ENCODE measurements at regions not wholly inside any gene's neighbourhood (a gene's known extent, or its start where the extent isn't known, plus 50 kb on each side); places are given as distances from the start of the nearest gene placed in this dataset.
A peak's percentile ranks its signal among the peaks of the same experiment; 100 is the strongest.

GRCh38 chr9:119611565-119611964, 242.3 kb upstream of the BRINP1 start:
- H3K4me3 ChIP-seq: no peak overlapping the region
- TF ChIP-seq CTCF (IDR thresholded peaks at IDR 0.05): no peak
- H3K27me3 ChIP-seq: no peaks in the 10 kb centered on the region
- peak in 3 of 4 donors; percentile 57 to 91 (median 79) for ATAC-seq
- H3K4me1 ChIP-seq: no peaks in the 10 kb centered on the region
- DNase-seq: peak in 4 of 6 donors; percentile 18 to 41 (median 28)
- intact Hi-C loops (cut with DNase I): no loop called here
- H3K9me3 ChIP-seq: no peaks in the 10 kb centered on the region
- no peaks in the 10 kb centered on the region for H3K36me3 ChIP-seq
- WGBS, 2 donors: 5 to 11% methylated on average over 1 of the region's 1 CpG
- H3K27ac ChIP-seq: no peak overlapping the region
- no peak for FAIRE-seq

DNA sequence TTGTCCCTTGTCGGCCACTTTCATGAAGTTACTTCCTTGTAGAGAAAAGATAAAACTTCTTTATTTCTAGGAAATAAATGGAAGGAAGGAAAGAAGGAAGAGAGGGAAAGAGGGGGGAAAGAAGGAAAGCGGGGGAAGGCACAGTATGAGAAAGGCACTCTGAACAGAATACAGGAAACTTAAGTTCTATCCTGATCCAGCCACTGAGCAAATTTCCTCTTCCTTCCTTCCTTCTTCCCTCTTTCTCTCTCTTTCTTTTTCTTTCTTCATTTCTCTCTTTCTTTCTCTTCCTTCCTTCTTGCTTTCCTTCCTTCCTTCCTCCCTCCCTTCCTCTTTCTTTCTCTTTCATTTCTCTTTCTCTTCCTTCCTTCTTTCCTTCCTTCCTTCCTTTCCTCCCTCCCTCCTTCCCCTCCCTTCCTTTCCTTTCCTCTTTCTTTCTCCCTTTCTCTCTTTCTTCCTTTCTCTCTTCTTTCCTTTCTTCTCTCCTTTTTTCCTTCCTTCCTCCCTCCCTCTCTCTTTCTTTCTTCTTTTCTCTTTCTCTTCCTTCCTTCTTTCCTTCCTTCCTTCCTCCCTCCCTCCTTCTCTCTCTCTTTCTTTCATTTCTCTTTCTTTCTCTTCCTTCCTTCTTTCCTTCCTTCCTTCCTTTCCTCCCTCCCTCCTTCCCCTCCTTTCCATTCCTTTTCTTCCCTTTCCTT, 240.2 kb upstream of the BRINP1 start:
- Histone ChIP-seq H3K36me3 (no peaks in the 10 kb centered on the region), H3K27ac (no peak overlapping the region), H3K27me3 (no peaks in the 10 kb centered on the region), H3K9me3 (no peaks in the 10 kb centered on the region), H3K4me3 (no peak overlapping the region), H3K4me1 (no peaks in the 10 kb centered on the region)
- no peak for TF ChIP-seq CTCF (IDR thresholded peaks at IDR 0.05)
- no peak for DNase-seq
- no peak for ATAC-seq
- intact Hi-C loops (cut with DNase I): no loop called here
- 76 to 87% methylated on average over 2 of the region's 2 CpGs for WGBS, 2 donors
- no peak for FAIRE-seq

DNA sequence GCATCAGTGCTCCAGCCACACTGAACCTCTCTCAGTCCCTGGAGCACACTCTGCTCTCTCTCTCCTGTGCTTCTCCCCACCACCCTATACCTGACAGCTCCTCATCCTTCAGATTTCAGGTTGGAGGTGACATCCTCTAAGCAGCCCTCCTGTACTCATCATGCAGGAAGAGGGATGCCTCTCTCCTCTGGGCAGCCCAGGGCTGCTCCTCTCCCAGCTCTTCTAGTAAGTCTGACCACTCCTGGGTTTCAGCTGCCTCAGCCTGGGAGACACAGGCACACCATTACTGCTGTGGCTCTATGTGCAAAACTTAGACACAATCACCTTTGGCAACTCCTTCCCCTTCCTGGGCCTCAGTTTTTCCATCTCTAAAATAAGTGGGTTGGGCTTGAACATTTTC, 232.4 kb upstream of the BRINP1 start:
- ATAC-seq (no peak), DNase-seq (no peak), FAIRE-seq (no peak)
- H3K9me3 ChIP-seq: no peaks in the 10 kb centered on the region
- H3K4me3 ChIP-seq: no peak overlapping the region
- no peaks in the 10 kb centered on the region for H3K36me3 ChIP-seq
- H3K27ac ChIP-seq: no peak overlapping the region
- no peaks in the 10 kb centered on the region for H3K4me1 ChIP-seq
- intact Hi-C loops (cut with DNase I): no loop called here
- TF ChIP-seq CTCF (IDR thresholded peaks at IDR 0.05): no peak
- no peaks in the 10 kb centered on the region for H3K27me3 ChIP-seq

GRCh38 chr9:119597499-119597898, 228.3 kb upstream of the BRINP1 start:
- WGBS, 2 donors: 49 to 53% methylated on average over 3 of the region's 3 CpGs
- Histone ChIP-seq H3K27me3 (peaks cover 0 to 3% (median 0%) of the 10 kb centered on the region in 4 donors), H3K4me1 (no peaks in the 10 kb centered on the region), H3K4me3 (no peak overlapping the region), H3K36me3 (no peaks in the 10 kb centered on the region), H3K27ac (no peak overlapping the region), H3K9me3 (no peaks in the 10 kb centered on the region)
- intact Hi-C loops (cut with DNase I): no loop called here
- no peak for TF ChIP-seq CTCF (IDR thresholded peaks at IDR 0.05)
- FAIRE-seq: no peak
- no peak for DNase-seq
- no peak for ATAC-seq

- intact Hi-C loops (cut with DNase I): no loop called here
- no peak for TF ChIP-seq CTCF (IDR thresholded peaks at IDR 0.05)
- WGBS, 2 donors: 54 to 70% methylated on average over 4 of the region's 4 CpGs
- Histone ChIP-seq H3K27ac (no peak overlapping the region), H3K27me3 (peaks cover 0 to 3% (median 0%) of the 10 kb centered on the region in 4 donors), H3K4me3 (no peak overlapping the region), H3K4me1 (no peaks in the 10 kb centered on the region), H3K36me3 (no peaks in the 10 kb centered on the region), H3K9me3 (no peaks in the 10 kb centered on the region)
- DNase-seq: no peak
- FAIRE-seq: no peak
- no peak for ATAC-seq
Observed at GRCh38 chr9:119596703-119597102, 227.5 kb upstream of the BRINP1 start.
